ENCODE measurements at regions not wholly inside any gene's neighbourhood (a gene's known extent, or its start where the extent isn't known, plus 50 kb on each side); places are given as distances from the start of the nearest gene placed in this dataset.

DNA sequence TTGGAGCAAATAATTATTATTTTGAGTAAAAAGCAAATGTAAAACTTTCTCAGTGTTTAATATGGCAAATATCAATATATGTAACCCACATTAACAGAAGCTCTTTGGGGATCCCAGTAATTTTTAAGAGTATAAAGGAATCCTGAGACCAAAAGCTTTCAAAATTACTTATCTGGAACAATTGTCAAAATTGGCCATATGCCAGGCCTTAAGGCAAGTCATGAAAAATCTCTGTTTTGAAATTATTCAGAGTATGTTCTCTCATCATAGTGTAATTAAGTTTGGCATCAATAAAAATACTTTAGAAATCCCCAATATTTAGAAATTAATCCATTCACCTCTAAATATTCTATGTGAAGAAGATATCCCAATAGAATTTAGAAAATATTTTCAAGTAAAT, 225.3 kb upstream of the ARL4C start:
- H3K4me3 ChIP-seq: no peak overlapping the region
- H3K27ac ChIP-seq: no peak overlapping the region
- H3K4me1 ChIP-seq: no peaks in the 10 kb centered on the region
- no peak for DNase-seq
- no peaks in the 10 kb centered on the region for H3K27me3 ChIP-seq
- H3K9me3 ChIP-seq: no peaks in the 10 kb centered on the region
- no peak for TF ChIP-seq POLR2A (IDR thresholded peaks at IDR 0.05)
- TF ChIP-seq, protein P1, sequence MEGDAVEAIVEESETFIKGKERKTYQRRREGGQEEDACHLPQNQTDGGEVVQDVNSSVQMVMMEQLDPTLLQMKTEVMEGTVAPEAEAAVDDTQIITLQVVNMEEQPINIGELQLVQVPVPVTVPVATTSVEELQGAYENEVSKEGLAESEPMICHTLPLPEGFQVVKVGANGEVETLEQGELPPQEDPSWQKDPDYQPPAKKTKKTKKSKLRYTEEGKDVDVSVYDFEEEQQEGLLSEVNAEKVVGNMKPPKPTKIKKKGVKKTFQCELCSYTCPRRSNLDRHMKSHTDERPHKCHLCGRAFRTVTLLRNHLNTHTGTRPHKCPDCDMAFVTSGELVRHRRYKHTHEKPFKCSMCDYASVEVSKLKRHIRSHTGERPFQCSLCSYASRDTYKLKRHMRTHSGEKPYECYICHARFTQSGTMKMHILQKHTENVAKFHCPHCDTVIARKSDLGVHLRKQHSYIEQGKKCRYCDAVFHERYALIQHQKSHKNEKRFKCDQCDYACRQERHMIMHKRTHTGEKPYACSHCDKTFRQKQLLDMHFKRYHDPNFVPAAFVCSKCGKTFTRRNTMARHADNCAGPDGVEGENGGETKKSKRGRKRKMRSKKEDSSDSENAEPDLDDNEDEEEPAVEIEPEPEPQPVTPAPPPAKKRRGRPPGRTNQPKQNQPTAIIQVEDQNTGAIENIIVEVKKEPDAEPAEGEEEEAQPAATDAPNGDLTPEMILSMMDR (IDR thresholded peaks at IDR 0.05): no peak
- no peaks in the 10 kb centered on the region for H3K36me3 ChIP-seq (ENCODE audit: low read depth, missing control alignments)
- intact Hi-C loops (cut with DNase I; ENCODE audit: low total_unique reads): no loop called here

DNA sequence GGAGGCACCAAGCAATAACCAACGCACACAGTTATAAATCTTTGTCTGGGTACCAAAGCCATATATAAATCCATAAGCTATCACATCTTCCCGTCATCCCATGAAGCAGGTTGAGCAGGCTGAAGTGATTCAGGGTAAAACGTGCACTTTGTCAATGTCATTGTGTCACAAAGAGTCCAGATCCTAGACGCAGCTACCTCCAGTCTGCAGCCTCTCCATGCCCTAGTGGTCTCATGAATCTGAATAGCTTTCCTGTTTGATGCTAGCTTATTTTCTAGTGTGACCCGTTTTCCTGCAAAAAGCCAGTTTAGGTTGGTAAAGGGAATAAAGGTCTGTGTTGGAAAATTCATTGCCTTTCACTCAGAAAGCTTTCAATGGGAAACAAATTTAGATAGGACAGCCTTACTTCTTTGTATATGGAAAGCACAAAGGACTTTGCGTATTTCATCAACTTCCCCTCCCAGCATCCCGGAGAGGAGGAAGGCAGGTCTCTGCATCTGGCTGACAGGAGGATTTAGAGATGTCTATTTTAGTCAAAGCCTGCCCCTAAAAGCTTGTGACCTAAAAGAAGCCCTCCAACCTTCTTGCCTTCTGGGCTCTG, 222.3 kb upstream of the ARL4C start:
- Histone ChIP-seq H3K4me1 (peaks cover 3% of the 10 kb centered on the region), H3K9me3 (no peaks in the 10 kb centered on the region), H3K27me3 (no peaks in the 10 kb centered on the region), H3K27ac (no peak overlapping the region), H3K4me3 (no peak overlapping the region), H3K36me3 (ENCODE audit: low read depth, missing control alignments) (no peaks in the 10 kb centered on the region)
- intact Hi-C loops (cut with DNase I; ENCODE audit: low total_unique reads): no loop called here
- TF ChIP-seq POLR2A (IDR thresholded peaks at IDR 0.05): no peak
- TF ChIP-seq, protein P1 (IDR thresholded peaks at IDR 0.05): no peak
- DNase-seq: no peak
- WGBS, 2 donors: 74 to 86% methylated on average over 7 of the region's 7 CpGs

- H3K4me3 ChIP-seq: no peak overlapping the region
- WGBS, 2 donors: 67 to 70% methylated on average over 9 of the region's 9 CpGs
- H3K27ac ChIP-seq: no peak overlapping the region
- no peaks in the 10 kb centered on the region for H3K27me3 ChIP-seq
- intact Hi-C loops (cut with DNase I; ENCODE audit: low total_unique reads): no loop called here
- no peaks in the 10 kb centered on the region for H3K36me3 ChIP-seq (ENCODE audit: low read depth, missing control alignments)
- TF ChIP-seq, protein P1 (IDR thresholded peaks at IDR 0.05): no peak
- TF ChIP-seq POLR2A (IDR thresholded peaks at IDR 0.05): no peak
- peaks cover 3% of the 10 kb centered on the region for H3K4me1 ChIP-seq
- no peak for DNase-seq
- no peaks in the 10 kb centered on the region for H3K9me3 ChIP-seq
Measured at GRCh38 chr2:234716271-234716670, 219.4 kb upstream of the ARL4C start.

DNA sequence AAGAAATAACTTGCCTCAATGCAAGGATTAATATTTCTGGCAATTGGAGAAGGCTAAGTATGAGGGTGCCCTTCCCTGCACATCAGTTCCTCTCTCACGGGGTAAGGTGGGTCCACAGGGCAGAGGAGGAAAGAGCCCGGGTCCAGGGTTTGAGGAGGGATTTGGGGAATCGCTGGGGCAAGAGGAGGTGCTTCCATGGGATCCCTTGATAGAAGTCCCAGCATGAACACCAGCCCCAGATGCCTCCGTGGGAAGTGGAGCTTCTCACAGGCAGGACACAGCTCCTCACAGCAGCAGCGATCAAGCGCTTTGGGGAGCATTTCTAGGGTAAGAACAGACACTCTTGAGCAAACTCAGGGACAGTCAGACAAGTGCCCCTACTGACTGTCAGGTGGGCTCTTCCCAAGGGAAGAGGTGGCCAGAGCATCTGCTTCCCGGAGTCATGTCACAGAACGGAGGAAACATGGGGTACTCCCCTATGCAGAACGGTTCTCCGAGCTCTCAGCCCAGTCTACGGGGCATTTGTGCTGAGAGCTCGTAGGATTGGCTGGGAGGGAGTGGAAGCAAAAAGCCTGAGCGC, 218.9 kb upstream of the ARL4C start:
- 56 to 86% methylated on average over 13 of the region's 13 CpGs for WGBS, 2 donors
- DNase-seq: no peak
- TF ChIP-seq, protein P1 (IDR thresholded peaks at IDR 0.05): no peak
- no peak for TF ChIP-seq POLR2A (IDR thresholded peaks at IDR 0.05)
- Histone ChIP-seq H3K4me1 (peaks cover 3% of the 10 kb centered on the region), H3K27me3 (no peaks in the 10 kb centered on the region), H3K4me3 (no peak overlapping the region), H3K27ac (no peak overlapping the region), H3K36me3 (ENCODE audit: low read depth, missing control alignments) (no peaks in the 10 kb centered on the region), H3K9me3 (no peaks in the 10 kb centered on the region)
- intact Hi-C loops (cut with DNase I; ENCODE audit: low total_unique reads): no loop called here

DNA sequence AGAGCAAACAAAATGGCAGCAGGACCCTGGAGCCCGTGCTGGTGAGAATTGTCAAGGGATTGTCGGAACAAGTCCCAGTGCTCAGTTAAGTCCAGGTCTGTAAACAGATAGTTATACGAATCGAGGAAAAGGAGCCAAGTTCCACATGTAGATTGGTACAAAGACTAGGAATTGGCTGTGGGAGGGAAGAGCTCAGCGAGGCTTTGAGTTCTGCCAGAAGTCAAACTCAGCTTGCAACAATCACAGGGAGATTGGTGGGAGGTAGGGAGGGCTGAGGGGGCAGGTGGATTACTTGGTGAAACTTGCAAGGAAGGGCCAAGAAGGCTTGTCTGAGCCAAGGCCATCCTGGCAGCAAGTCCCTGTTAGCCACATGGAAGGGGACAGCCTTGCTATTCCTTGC, 217.8 kb upstream of the ARL4C start:
- intact Hi-C loops (cut with DNase I; ENCODE audit: low total_unique reads): no loop called here
- Histone ChIP-seq H3K4me3 (no peak overlapping the region), H3K4me1 (peaks cover 3% of the 10 kb centered on the region), H3K27ac (no peak overlapping the region), H3K9me3 (no peaks in the 10 kb centered on the region), H3K27me3 (no peaks in the 10 kb centered on the region), H3K36me3 (ENCODE audit: low read depth, missing control alignments) (no peaks in the 10 kb centered on the region)
- TF ChIP-seq, protein P1 (IDR thresholded peaks at IDR 0.05): no peak
- no peak for TF ChIP-seq POLR2A (IDR thresholded peaks at IDR 0.05)
- WGBS, 2 donors: 61 to 67% methylated on average over 5 of the region's 5 CpGs
- peak; percentile 78 for DNase-seq
